Loucy (cell line): ENCODE measurements at regions not wholly inside any gene's neighbourhood (a gene's known extent, or its start where the extent isn't known, plus 50 kb on each side); places are given as distances from the start of the nearest gene placed in this dataset.

Source experiments
- CTCF ChIP-seq: fragments of 200-600 bp; sonication (generic); conservative IDR thresholded peaks from 2 replicates; pipeline ENCODE4 v1.5.1; 2014; ENCODE audit warnings: mild to moderate bottlenecking, antibody characterized with exemption, low read length
- EZH2phosphoT487 ChIP-seq: fragments of 200-600 bp; IDR thresholded peaks from 2 replicates; pipeline ENCODE4 v1.6.1; 2018; ENCODE audit warnings: antibody characterized with exemption, mild to moderate bottlenecking, moderate library complexity, borderline replicate concordance

GRCh38 chr5:38113456-38113855 lies 144.9 kb upstream of the EGFLAM start:
- no peak for TF ChIP-seq CTCF
- no peak for TF ChIP-seq EZH2phosphoT487
